Vagina (tissue), 2 donors: ENCODE measurements at regions not wholly inside any gene's neighbourhood (a gene's known extent, or its start where the extent isn't known, plus 50 kb on each side); places are given as distances from the start of the nearest gene placed in this dataset.

Experiments used
- POLR2AphosphoS5 ChIP-seq, 2 donors: sonication (generic); formaldehyde crosslinking; IDR thresholded peaks; one replicate each; pipeline ENCODE4 v1.9.0; 2017; ENCODE audit warnings: antibody characterized with exemption in 2 of 2, mild to moderate bottlenecking in 2 of 2, low read depth in 1 of 2; ENCODE audit not compliant: insufficient read depth in 1 of 2
- TF ChIP-seq, protein P1 (sequence below), 3 experiments: fragments of 450-650 bp in 2 of 3; fragments of 200-600 bp in 1 of 3; sonication (generic) in 1 of 3; IDR thresholded peaks; one replicate each; pipeline ENCODE4 v1.5.1; 2017 to 2019; ENCODE audit warnings: antibody characterized with exemption in 3 of 3, mild to moderate bottlenecking in 2 of 3, moderate library complexity in 2 of 3

DNA sequence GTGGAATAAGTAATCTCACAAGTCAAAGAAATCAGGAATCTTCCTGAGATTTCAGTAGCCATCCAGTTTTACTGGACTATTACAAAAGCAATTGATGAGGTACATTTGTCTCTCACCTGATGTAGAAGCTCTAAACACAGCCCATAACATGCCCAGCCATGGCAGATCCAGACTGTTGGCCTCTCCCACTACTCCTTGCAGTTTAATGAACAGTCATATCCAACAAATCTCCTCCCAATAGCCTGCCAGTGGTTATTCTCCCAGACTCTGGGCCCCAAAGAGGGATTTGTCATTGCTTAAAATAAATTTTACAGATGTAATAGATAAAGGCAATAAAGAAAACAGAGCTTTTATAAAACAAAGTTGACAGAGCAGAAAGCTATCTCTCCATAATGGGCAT is 80.8 kb downstream of the ZNF608 start:
- TF ChIP-seq, protein P1, sequence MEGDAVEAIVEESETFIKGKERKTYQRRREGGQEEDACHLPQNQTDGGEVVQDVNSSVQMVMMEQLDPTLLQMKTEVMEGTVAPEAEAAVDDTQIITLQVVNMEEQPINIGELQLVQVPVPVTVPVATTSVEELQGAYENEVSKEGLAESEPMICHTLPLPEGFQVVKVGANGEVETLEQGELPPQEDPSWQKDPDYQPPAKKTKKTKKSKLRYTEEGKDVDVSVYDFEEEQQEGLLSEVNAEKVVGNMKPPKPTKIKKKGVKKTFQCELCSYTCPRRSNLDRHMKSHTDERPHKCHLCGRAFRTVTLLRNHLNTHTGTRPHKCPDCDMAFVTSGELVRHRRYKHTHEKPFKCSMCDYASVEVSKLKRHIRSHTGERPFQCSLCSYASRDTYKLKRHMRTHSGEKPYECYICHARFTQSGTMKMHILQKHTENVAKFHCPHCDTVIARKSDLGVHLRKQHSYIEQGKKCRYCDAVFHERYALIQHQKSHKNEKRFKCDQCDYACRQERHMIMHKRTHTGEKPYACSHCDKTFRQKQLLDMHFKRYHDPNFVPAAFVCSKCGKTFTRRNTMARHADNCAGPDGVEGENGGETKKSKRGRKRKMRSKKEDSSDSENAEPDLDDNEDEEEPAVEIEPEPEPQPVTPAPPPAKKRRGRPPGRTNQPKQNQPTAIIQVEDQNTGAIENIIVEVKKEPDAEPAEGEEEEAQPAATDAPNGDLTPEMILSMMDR (IDR thresholded peaks at IDR 0.05) = no peak
- TF ChIP-seq POLR2AphosphoS5 (IDR thresholded peaks at IDR 0.05; ENCODE audit: insufficient read depth in 1 of 2, low read depth in 1 of 2) = no peak
